Muscle layer of colon (tissue), 2 donors: ENCODE measurements at regions not wholly inside any gene's neighbourhood (a gene's known extent, or its start where the extent isn't known, plus 50 kb on each side); places are given as distances from the start of the nearest gene placed in this dataset.

Experiments
- H3K27ac ChIP-seq: one replicate; pipeline ENCODE4 v1.7.0; 2013; ENCODE audit warnings: low read depth, mild to moderate bottlenecking, low read length, moderate library complexity
- H3K27me3 ChIP-seq, 2 donors: one replicate each; pipeline ENCODE4 v1.7.0; 2013; ENCODE audit warnings: low read length in 2 of 2, mild to moderate bottlenecking in 2 of 2; ENCODE audit not compliant: insufficient read depth in 2 of 2, control insufficient read depth in 1 of 2
- H3K36me3 ChIP-seq: one replicate; pipeline ENCODE4 v1.7.0; 2013; ENCODE audit warnings: mild to moderate bottlenecking, low read length; ENCODE audit not compliant: insufficient read depth
- H3K4me1 ChIP-seq: one replicate; pipeline ENCODE4 v1.7.0; 2013; ENCODE audit warnings: mild to moderate bottlenecking, low read length; ENCODE audit not compliant: insufficient read depth
- H3K4me3 ChIP-seq, 2 donors: one replicate each; pipeline ENCODE4 v1.7.0; 2013; ENCODE audit warnings: low read length in 2 of 2, low read depth in 1 of 2, mild to moderate bottlenecking in 1 of 2, moderate library complexity in 1 of 2
- H3K9ac ChIP-seq: one replicate; pipeline ENCODE4 v1.7.0; 2013; ENCODE audit warnings: low read length
- H3K9me3 ChIP-seq: one replicate; pipeline ENCODE4 v1.7.0; 2013; ENCODE audit warnings: mild to moderate bottlenecking, low read length
- donor health status: abdominal sarcoma.
- donor health status: Adenocarcinoma of cecum.

GRCh38 chr2:67858886-67859285, 203.9 kb downstream of the C1D start:
- no peaks in the 10 kb centered on the region for H3K4me1 ChIP-seq
- H3K27me3 ChIP-seq, result no peaks in the 10 kb centered on the region
- H3K9me3 ChIP-seq, result no peaks in the 10 kb centered on the region
- no peaks in the 10 kb centered on the region for H3K36me3 ChIP-seq
- no peak overlapping the region for H3K27ac ChIP-seq
- H3K4me3 ChIP-seq, result no peak overlapping the region
- H3K9ac ChIP-seq, result no peak overlapping the region

DNA sequence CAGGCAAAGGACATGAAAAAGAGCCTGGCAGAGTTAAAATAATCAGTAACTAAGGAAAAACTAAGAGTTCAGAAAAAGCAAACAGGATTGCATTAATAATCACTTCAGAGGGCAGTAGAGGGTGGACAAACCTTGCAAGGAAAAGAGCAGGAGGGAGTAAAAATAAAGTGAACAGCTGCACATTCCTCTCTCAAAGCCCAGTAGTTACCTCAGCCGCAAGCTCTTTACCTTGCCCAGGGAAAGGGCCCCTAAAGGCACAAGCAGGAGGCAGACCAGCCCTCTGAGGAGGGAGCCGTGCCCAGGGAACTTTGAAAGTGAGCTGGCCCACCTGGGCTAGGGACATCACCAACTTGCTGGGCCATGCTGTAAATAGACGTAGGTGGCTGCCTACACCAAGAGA, 196.9 kb downstream of the C1D start:
- Histone ChIP-seq H3K4me1 (no peaks in the 10 kb centered on the region), H3K9me3 (no peaks in the 10 kb centered on the region), H3K9ac (no peak overlapping the region), H3K36me3 (no peaks in the 10 kb centered on the region), H3K4me3 (no peak overlapping the region), H3K27ac (no peak overlapping the region), H3K27me3 (no peaks in the 10 kb centered on the region)

GRCh38 chr2:67867735-67868134, 195.1 kb downstream of the C1D start:
- no peaks in the 10 kb centered on the region for H3K27me3 ChIP-seq
- H3K27ac ChIP-seq, result no peak overlapping the region
- no peaks in the 10 kb centered on the region for H3K4me1 ChIP-seq
- no peaks in the 10 kb centered on the region for H3K9me3 ChIP-seq
- H3K4me3 ChIP-seq, result no peak overlapping the region
- H3K9ac ChIP-seq, result no peak overlapping the region
- H3K36me3 ChIP-seq, result no peaks in the 10 kb centered on the region

- no peak overlapping the region for H3K27ac ChIP-seq
- H3K9ac ChIP-seq, result no peak overlapping the region
- H3K4me3 ChIP-seq, result no peak overlapping the region
- no peaks in the 10 kb centered on the region for H3K4me1 ChIP-seq
- H3K27me3 ChIP-seq, result no peaks in the 10 kb centered on the region
- H3K36me3 ChIP-seq, result no peaks in the 10 kb centered on the region
- H3K9me3 ChIP-seq, result no peaks in the 10 kb centered on the region
Observed at GRCh38 chr2:67871686-67872412, 191.0 kb downstream of the C1D start.

- Histone ChIP-seq H3K9ac (no peak overlapping the region), H3K9me3 (no peaks in the 10 kb centered on the region), H3K4me3 (no peak overlapping the region), H3K36me3 (no peaks in the 10 kb centered on the region), H3K4me1 (no peaks in the 10 kb centered on the region), H3K27me3 (no peaks in the 10 kb centered on the region), H3K27ac (no peak overlapping the region)
Observed at GRCh38 chr2:67872481-67872880, 190.3 kb downstream of the C1D start.

- H3K9me3 ChIP-seq, result no peaks in the 10 kb centered on the region
- no peaks in the 10 kb centered on the region for H3K36me3 ChIP-seq
- H3K4me3 ChIP-seq, result no peak overlapping the region
- no peak overlapping the region for H3K9ac ChIP-seq
- no peaks in the 10 kb centered on the region for H3K27me3 ChIP-seq
- no peaks in the 10 kb centered on the region for H3K4me1 ChIP-seq
- H3K27ac ChIP-seq, result no peak overlapping the region
Observed at GRCh38 chr2:67873916-67874315, 188.9 kb downstream of the C1D start.

- Histone ChIP-seq H3K27me3 (no peaks in the 10 kb centered on the region), H3K27ac (no peak overlapping the region), H3K9me3 (no peaks in the 10 kb centered on the region), H3K4me1 (no peaks in the 10 kb centered on the region), H3K9ac (no peak overlapping the region), H3K36me3 (no peaks in the 10 kb centered on the region), H3K4me3 (no peak overlapping the region)
Observed at GRCh38 chr2:67876176-67876575, 186.6 kb downstream of the C1D start.

DNA sequence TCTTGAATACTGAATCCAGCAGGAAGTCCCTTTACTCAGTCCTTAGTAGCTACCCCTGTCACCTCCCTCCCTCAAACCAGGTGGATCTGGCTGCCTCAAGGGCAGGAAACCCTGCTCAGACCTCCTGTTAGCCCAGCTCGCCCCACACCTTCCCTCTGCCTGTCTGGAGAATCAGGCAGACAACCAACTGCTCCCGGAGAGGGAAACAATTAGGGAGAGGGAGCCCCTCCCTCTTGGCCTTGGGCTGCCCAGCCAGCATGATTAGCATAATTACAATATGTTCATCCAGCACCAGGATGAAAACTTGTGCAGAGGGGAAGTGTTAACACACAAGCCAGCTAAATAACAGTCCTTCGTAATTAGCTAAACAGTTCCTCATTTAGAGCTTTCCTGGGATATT, 185.5 kb downstream of the C1D start:
- Histone ChIP-seq H3K36me3 (no peaks in the 10 kb centered on the region), H3K4me3 (no peak overlapping the region), H3K9me3 (no peaks in the 10 kb centered on the region), H3K9ac (no peak overlapping the region), H3K27me3 (no peaks in the 10 kb centered on the region), H3K27ac (no peak overlapping the region), H3K4me1 (no peaks in the 10 kb centered on the region)

GRCh38 chr2:67878743-67879142, 184.1 kb downstream of the C1D start:
- H3K36me3 ChIP-seq, result no peaks in the 10 kb centered on the region
- H3K27ac ChIP-seq, result no peak overlapping the region
- no peaks in the 10 kb centered on the region for H3K9me3 ChIP-seq

DNA sequence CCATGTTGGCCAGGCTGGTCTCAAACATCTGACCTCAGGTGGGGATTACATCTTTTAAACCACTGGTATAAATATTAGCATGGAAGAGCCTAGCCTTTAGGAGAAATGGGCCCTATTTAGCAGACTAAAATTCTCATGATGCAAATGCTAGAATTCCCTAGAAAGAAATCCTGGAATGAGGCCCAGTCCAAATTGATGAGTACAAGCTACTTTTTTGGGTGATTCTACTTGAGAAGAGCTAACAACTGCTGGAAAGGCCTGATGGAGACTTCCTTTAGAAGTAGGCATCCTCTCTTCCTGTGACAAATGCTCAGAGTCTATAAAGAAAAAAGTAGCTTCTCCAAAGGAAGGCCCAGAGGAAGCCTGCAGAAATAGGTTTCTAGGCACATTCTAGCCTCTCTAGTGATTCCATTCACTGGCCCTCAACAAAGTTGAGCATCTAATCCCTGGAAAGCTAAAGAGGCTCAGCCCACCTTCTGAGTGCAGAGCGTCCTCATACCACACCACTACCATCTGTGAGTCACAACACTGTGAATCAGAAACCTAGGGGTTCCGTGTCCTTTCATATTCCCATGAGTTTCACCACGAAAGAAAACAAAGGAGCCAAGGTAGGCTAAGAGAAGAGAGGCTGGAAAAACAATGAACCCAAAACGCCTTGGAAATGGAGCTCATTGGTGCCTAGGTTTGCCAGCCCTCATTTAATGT, 183.1 kb downstream of the C1D start:
- Histone ChIP-seq H3K36me3 (no peaks in the 10 kb centered on the region), H3K27me3 (no peaks in the 10 kb centered on the region), H3K4me1 (no peaks in the 10 kb centered on the region), H3K9ac (no peak overlapping the region), H3K27ac (no peak overlapping the region), H3K4me3 (no peak overlapping the region), H3K9me3 (no peaks in the 10 kb centered on the region)

More at GRCh38 chr2:67878743-67879142, 184.1 kb downstream of the C1D start:
- H3K4me1 ChIP-seq, result no peaks in the 10 kb centered on the region
- no peak overlapping the region for H3K9ac ChIP-seq
- H3K27me3 ChIP-seq, result no peaks in the 10 kb centered on the region
- no peak overlapping the region for H3K4me3 ChIP-seq

GRCh38 chr2:67880291-67880761, 182.5 kb downstream of the C1D start:
- Histone ChIP-seq H3K27me3 (no peaks in the 10 kb centered on the region), H3K4me1 (no peaks in the 10 kb centered on the region), H3K27ac (no peak overlapping the region), H3K36me3 (no peaks in the 10 kb centered on the region), H3K9me3 (no peaks in the 10 kb centered on the region), H3K9ac (no peak overlapping the region), H3K4me3 (no peak overlapping the region)

DNA sequence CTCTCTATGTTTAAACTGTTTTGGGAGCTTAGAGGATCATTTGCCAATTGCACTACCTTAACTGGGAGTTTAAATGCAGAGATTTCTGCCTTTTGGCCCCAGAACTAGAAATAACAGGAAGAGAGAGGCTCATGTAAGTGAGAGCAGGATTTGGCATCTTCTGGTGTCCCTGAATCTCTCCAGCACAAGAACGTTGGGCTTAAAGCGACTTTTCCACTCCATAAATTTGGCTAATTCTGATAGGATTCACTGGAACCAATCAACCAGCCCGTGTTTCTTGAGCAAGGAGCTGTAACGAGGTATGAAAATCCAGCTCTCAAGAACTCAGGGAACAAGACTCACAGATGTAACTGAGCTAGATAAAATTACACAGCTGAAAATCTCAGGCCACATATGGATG, 181.0 kb downstream of the C1D start:
- Histone ChIP-seq H3K9me3 (no peaks in the 10 kb centered on the region), H3K4me1 (no peaks in the 10 kb centered on the region), H3K27me3 (no peaks in the 10 kb centered on the region), H3K36me3 (no peaks in the 10 kb centered on the region), H3K4me3 (no peak overlapping the region), H3K9ac (no peak overlapping the region), H3K27ac (no peak overlapping the region)
